ENCODE measurements at regions not wholly inside any gene's neighbourhood (a gene's known extent, or its start where the extent isn't known, plus 50 kb on each side); places are given as distances from the start of the nearest gene placed in this dataset.

DNA sequence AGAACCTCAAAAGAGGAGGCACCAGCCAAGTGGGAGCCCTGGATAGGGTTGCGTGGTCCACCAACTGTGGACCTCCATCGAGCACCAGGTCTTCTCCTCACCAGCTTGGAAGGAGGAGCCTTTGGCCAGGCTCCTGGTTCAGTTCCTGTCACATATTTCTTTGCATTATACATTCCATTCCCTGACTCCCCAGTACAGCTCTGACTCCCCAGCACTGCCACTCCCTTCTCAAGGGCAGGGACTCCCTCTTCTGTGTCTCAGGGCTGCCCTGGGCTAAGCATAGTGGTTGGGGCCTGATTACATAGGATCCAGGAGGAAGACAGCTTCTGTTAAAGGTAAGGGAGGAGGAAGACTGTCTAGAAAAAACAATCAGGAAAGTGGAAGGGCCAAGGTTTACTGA, 91.1 kb downstream of the MRPL14 start:
- TF ChIP-seq, protein P1, sequence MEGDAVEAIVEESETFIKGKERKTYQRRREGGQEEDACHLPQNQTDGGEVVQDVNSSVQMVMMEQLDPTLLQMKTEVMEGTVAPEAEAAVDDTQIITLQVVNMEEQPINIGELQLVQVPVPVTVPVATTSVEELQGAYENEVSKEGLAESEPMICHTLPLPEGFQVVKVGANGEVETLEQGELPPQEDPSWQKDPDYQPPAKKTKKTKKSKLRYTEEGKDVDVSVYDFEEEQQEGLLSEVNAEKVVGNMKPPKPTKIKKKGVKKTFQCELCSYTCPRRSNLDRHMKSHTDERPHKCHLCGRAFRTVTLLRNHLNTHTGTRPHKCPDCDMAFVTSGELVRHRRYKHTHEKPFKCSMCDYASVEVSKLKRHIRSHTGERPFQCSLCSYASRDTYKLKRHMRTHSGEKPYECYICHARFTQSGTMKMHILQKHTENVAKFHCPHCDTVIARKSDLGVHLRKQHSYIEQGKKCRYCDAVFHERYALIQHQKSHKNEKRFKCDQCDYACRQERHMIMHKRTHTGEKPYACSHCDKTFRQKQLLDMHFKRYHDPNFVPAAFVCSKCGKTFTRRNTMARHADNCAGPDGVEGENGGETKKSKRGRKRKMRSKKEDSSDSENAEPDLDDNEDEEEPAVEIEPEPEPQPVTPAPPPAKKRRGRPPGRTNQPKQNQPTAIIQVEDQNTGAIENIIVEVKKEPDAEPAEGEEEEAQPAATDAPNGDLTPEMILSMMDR (IDR thresholded peaks at IDR 0.05): no peak
- TF ChIP-seq POLR2A (IDR thresholded peaks at IDR 0.05): no peak

Data from esophagus squamous epithelium (tissue), 4 donors.